Endothelial cell of umbilical vein (primary cell): ENCODE measurements at regions not wholly inside any gene's neighbourhood (a gene's known extent, or its start where the extent isn't known, plus 50 kb on each side); places are given as distances from the start of the nearest gene placed in this dataset.

ENCODE experiments used
- BruUV-seq: library from RNA; stranded (reverse); fragments of 400-500 nt; replicated peaks from 2 replicates; lab custom pipeline; 2021; lab: Mats Ljungman, UMichigan
- CTCF ChIA-PET: fragments of 300-600, 350-600 bp; sonication (Branson Sonifier 250); formaldehyde crosslinking; loops from one replicate; lab custom pipeline; 2021; ENCODE audit warnings: antibody characterized with exemption, inconsistent platforms; lab: Charles Lee
- POLR2A ChIA-PET: fragments of 300-600, 350-600 bp; sonication (Branson Sonifier 250); formaldehyde crosslinking; loops from one replicate; lab custom pipeline; 2021; ENCODE audit warnings: antibody characterized with exemption, inconsistent platforms; lab: Charles Lee
- DNase-seq: peaks from one replicate; pipeline ENCODE4 v3.0.0-alpha.2; 2011; ENCODE audit warnings: low read depth, low spot score
- FAIRE-seq: peaks from 2 replicates; lab custom pipeline; 2011; peaks lifted over from hg19 to GRCh38; lab: Jason Lieb, UNC
- H2AFZ ChIP-seq: 2 replicates; pipeline ENCODE4 v1.6.0; 2012; ENCODE audit warnings: low read depth, low read length, control low read depth, inconsistent platforms
- H3K27ac ChIP-seq: 2 replicates; pipeline ENCODE4 v1.5.1; 2011; ENCODE audit warnings: low read depth, mild to moderate bottlenecking, control low read depth, low read length, moderate library complexity; ENCODE audit not compliant: insufficient read depth
- H3K27me3 ChIP-seq, 2 experiments: 2 replicates each; pipeline versions ENCODE4 v1.6.0 to v1.6.1; 2011; ENCODE audit warnings: low read length in 2 of 2, mixed read lengths in 1 of 2; ENCODE audit not compliant: control insufficient read depth in 2 of 2, insufficient read depth in 2 of 2
- H3K36me3 ChIP-seq, 2 experiments: 2 replicates in 1 of 2; 3 replicates in 1 of 2; pipeline ENCODE4 v1.5.1; 2011; ENCODE audit warnings: low read length in 2 of 2, mild to moderate bottlenecking in 1 of 2, moderate library complexity in 1 of 2; ENCODE audit not compliant: control insufficient read depth in 2 of 2, insufficient read depth in 2 of 2; ENCODE audit errors: extremely low read depth in 1 of 2
- H3K4me1 ChIP-seq: 3 replicates; pipeline ENCODE4 v1.5.1; 2011; ENCODE audit warnings: mild to moderate bottlenecking, low read length; ENCODE audit not compliant: control insufficient read depth, insufficient read depth; ENCODE audit errors: extremely low read depth
- H3K4me2 ChIP-seq: 2 replicates; pipeline ENCODE4 v1.6.1; 2011; ENCODE audit warnings: low read length, control low read depth, mixed read lengths; ENCODE audit not compliant: insufficient read depth
- H3K4me3 ChIP-seq, 3 experiments: fragments of 200-600 bp in 1 of 3; sonication (generic), shearing (Covaris generic) in 1 of 3; replicated peaks in 1 of 3; 2 replicates each; pipeline ENCODE4 v1.5.1; 2011 to 2016; ENCODE audit warnings: control low read depth in 3 of 3, low read length in 3 of 3, mild to moderate bottlenecking in 2 of 3, inconsistent platforms in 1 of 3, low read depth in 1 of 3, moderate library complexity in 1 of 3; ENCODE audit not compliant: insufficient read depth in 1 of 3
- H3K79me2 ChIP-seq: 2 replicates; pipeline ENCODE4 v1.6.0; 2012; ENCODE audit warnings: low read length, inconsistent platforms; ENCODE audit not compliant: control insufficient read depth, insufficient read depth
- H3K9ac ChIP-seq: replicated peaks from 2 replicates; pipeline ENCODE3; 2011; ENCODE audit warnings: low read length, control low read depth; ENCODE audit not compliant: insufficient read depth; ENCODE audit errors: extremely low read depth
- H3K9me1 ChIP-seq: replicated peaks from 3 replicates; pipeline ENCODE4 v1.6.0; 2011; ENCODE audit warnings: mild to moderate bottlenecking, low read length; ENCODE audit not compliant: control insufficient read depth, insufficient read depth; ENCODE audit errors: extremely low read depth
- H3K9me3 ChIP-seq: replicated peaks from 2 replicates; pipeline ENCODE4 v1.5.1; 2012; ENCODE audit warnings: low read length, inconsistent platforms; ENCODE audit not compliant: control insufficient read depth, insufficient read depth
- H4K20me1 ChIP-seq: replicated peaks from 2 replicates; pipeline ENCODE3; 2011; ENCODE audit warnings: mild to moderate bottlenecking, low read length; ENCODE audit not compliant: control insufficient read depth, insufficient read depth; ENCODE audit errors: extremely low read depth
- CTCF ChIP-seq, 2 donors: IDR thresholded peaks; 1 replicate in 1 of 2; 2 replicates in 1 of 2; pipeline ENCODE4 v1.5.1; 2011; ENCODE audit warnings: low read length in 2 of 2, mild to moderate bottlenecking in 2 of 2, moderate library complexity in 2 of 2, control low read depth in 1 of 2, inconsistent platforms in 1 of 2, low read depth in 1 of 2; ENCODE audit not compliant: insufficient read depth in 1 of 2; ENCODE audit errors: extremely low read depth in 1 of 2
- EZH2 ChIP-seq: IDR thresholded peaks from 2 replicates; pipeline ENCODE4 v1.6.1; 2012; ENCODE audit warnings: borderline replicate concordance, low read depth, mild to moderate bottlenecking, moderate library complexity, low read length, inconsistent platforms; ENCODE audit not compliant: severe bottlenecking
- FOS ChIP-seq: IDR thresholded peaks from 2 replicates; pipeline ENCODE4 v1.6.1; 2011; ENCODE audit warnings: mild to moderate bottlenecking, low read length, moderate library complexity, borderline replicate concordance; ENCODE audit not compliant: insufficient read depth
- GATA2 ChIP-seq: IDR thresholded peaks from 2 replicates; pipeline ENCODE4 v1.7.0; 2011; ENCODE audit warnings: low read depth, mild to moderate bottlenecking, moderate library complexity, mixed read lengths, low read length; ENCODE audit not compliant: insufficient read length, insufficient read depth
- JUN ChIP-seq: IDR thresholded peaks from 2 replicates; pipeline ENCODE4 v1.6.1; 2011; ENCODE audit warnings: borderline replicate concordance, low read depth; ENCODE audit not compliant: insufficient read length, insufficient read depth
- MAX ChIP-seq: IDR thresholded peaks from 2 replicates; pipeline ENCODE4 v1.6.1; 2011; ENCODE audit not compliant: insufficient read depth, insufficient read length
- MYC ChIP-seq: IDR thresholded peaks from one replicate; pipeline ENCODE4 v1.6.1; 2011; ENCODE audit warnings: mild to moderate bottlenecking, low read depth, low read length
- POLR2A ChIP-seq: IDR thresholded peaks from 2 replicates; pipeline ENCODE4 v1.6.1; 2012; ENCODE audit warnings: low read depth, mild to moderate bottlenecking, control low read depth, low read length
- POLR2AphosphoS5 ChIP-seq: IDR thresholded peaks from 2 replicates; pipeline ENCODE4 v1.6.1; 2012; ENCODE audit warnings: low read depth, mild to moderate bottlenecking, control low read depth, low read length, moderate library complexity; ENCODE audit not compliant: insufficient read depth
- dilution Hi-C: fragments of 300-500 bp; cut with MboI; formaldehyde crosslinking; loops from one replicate; pipeline ENCODE4 v1.15.0; 2019; ENCODE audit warnings: low sequenced_read_pairs; ENCODE audit not compliant: extremely low pct_ligation_motif_present
- intact Hi-C: fragments of 100-400 bp; cut with micrococcal nuclease; formaldehyde crosslinking; loops from one replicate; pipeline ENCODE4 v1.10.0; 2022

GRCh38 chr13:109678459-109678858, 107.9 kb downstream of the IRS2 start:
- ChIA-PET POLR2A (no interaction called here), CTCF (no interaction called here)
- Histone ChIP-seq H3K9ac (no peak overlapping the region), H4K20me1 (no peaks in the 10 kb centered on the region), H3K36me3 (no peaks in the 10 kb centered on the region), H3K9me3 (no peaks in the 10 kb centered on the region), H3K4me1 (no peaks in the 10 kb centered on the region), H3K4me3 (no peak overlapping the region), H3K27me3 (peaks cover 2 to 3% of the 10 kb centered on the region in 2 experiments), H3K79me2 (no peaks in the 10 kb centered on the region), H2AFZ (no peak overlapping the region), H3K4me2 (no peak overlapping the region), H3K9me1 (no peaks in the 10 kb centered on the region), H3K27ac (no peak overlapping the region)
- no TSS peak for BruUV-seq
- FAIRE-seq: no peak
- intact Hi-C loops: no loop called here
- DNase-seq: no peak
- dilution Hi-C loops: no loop called here
- TF ChIP-seq MAX: no peak
- no peak for TF ChIP-seq GATA2
- TF ChIP-seq POLR2AphosphoS5: no peak
- TF ChIP-seq EZH2: no peak
- no peak for TF ChIP-seq FOS

DNA sequence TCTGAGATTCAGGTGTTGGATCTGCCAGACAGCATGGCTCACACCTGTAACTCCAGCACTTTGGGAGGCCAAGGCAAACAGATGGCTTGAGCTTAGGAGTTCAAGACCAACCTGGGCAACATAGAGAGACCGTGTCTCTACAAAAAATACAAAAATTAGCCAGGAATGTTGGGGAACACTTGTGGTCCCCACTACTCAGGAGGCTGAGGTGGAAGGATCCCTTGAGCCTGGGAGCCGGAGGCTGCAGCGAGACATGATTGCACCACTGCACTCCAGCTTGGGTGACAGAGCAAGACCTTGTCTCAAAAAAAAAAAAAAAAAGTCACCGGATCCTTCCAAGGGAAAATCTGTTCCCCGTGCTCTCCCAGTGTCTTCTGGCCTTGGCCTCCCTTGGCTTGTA, 109.2 kb downstream of the IRS2 start:
- intact Hi-C loops: no loop called here
- DNase-seq: no peak

More for the DNA sequence above, 109.2 kb downstream of the IRS2 start:
- Histone ChIP-seq H3K4me1 (no peaks in the 10 kb centered on the region), H3K27me3 (peaks cover 3 to 4% of the 10 kb centered on the region in 2 experiments), H3K9me1 (no peaks in the 10 kb centered on the region), H3K79me2 (no peaks in the 10 kb centered on the region), H3K36me3 (no peaks in the 10 kb centered on the region), H4K20me1 (no peaks in the 10 kb centered on the region), H3K27ac (no peak overlapping the region), H3K9ac (no peak overlapping the region), H2AFZ (no peak overlapping the region), H3K4me3 (no peak overlapping the region), H3K9me3 (no peaks in the 10 kb centered on the region), H3K4me2 (no peak overlapping the region)
- ChIA-PET POLR2A (no interaction called here), CTCF (no interaction called here)
- FAIRE-seq: no peak
- dilution Hi-C loops: no loop called here
- TF ChIP-seq EZH2: no peak
- no peak for TF ChIP-seq MYC
- TF ChIP-seq MAX: no peak
- no peak for TF ChIP-seq POLR2A
- no peak for TF ChIP-seq CTCF (IDR thresholded peaks at IDR 0.05; ENCODE audit: extremely low read depth in 1 of 2, insufficient read depth in 1 of 2, low read depth in 1 of 2, low read length in 2 of 2)
- no peak for TF ChIP-seq FOS
- TF ChIP-seq JUN: no peak
- TF ChIP-seq GATA2: no peak
- no peak for TF ChIP-seq POLR2AphosphoS5
- BruUV-seq: no TSS peak
